ENCODE measurements at regions not wholly inside any gene's neighbourhood (a gene's known extent, or its start where the extent isn't known, plus 50 kb on each side); places are given as distances from the start of the nearest gene placed in this dataset.
"Not testable (repeated sequence)": the region's sequence is repeated elsewhere in the genome, so short reads cannot be mapped to it uniquely, and the experiment has no call there.

DNA sequence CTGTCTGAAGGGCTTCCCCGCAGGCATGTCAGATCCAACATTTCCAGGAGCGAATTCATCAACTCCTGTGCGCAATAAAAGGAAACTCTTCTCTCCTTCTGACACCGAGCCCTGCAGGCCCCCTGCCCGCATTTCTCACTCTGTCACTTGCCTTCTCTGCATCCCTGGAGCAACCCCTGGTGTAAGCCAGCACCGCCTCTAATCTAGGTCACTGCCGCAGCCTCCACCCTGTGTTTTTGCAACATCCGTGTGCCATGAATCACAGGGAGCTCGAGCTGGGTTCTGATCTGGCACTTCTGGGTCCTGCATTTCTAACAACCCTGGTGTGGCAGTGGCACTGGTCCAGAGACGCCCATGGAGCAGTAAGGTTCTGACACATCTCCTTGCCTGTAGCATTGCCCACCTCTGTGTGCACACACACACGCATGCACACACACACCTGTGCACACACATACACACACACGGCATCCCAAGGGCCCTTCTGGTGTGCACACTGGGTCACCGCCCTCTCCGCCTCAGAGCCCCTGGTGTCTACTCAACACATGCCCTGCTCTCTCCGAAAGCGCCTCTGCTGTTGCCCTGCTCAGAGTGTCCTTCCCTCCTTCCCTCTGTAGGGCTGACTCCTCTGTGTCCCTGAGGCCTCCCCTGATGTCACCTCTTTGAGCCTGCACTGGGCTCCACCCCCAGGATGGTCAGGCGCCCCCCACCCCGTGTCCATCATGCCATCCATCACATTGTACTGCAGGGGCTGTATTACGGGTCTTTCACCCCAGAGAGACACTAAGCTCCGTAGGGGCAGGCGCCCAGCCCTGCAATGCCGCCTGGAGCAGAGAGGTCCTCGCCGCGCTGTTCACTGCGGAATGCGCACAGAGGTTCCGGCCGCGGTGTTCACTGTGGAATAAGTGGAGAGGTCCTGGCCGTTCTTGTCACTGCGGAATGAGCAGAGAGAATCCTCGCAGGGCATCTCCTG is 111.4 kb upstream of the SFSWAP start:
- Histone ChIP-seq H3K4me3 (ENCODE audit: low read depth in 1 of 3, low read length in 3 of 3) (no peak overlapping the region), H3K27me3 (ENCODE audit: control insufficient read depth in 3 of 3, insufficient read depth in 3 of 3, low read length in 3 of 3) (peaks cover 0 to 6% (median 0%) of the 10 kb centered on the region in 3 donors), H3K36me3 (ENCODE audit: control insufficient read depth in 3 of 3, insufficient read depth in 2 of 3, low read depth in 1 of 3, low read length in 3 of 3) (no peaks in the 10 kb centered on the region), H3K4me1 (ENCODE audit: control insufficient read depth in 3 of 3, insufficient read depth in 2 of 3, low read depth in 1 of 3, low read length in 2 of 3) (no peaks in the 10 kb centered on the region), H3K9me3 (ENCODE audit: control insufficient read depth in 2 of 2, insufficient read depth in 1 of 2, low read depth in 1 of 2, low read length in 1 of 2) (peaks cover 0 to 2% of the 10 kb centered on the region in 2 donors), H3K27ac (ENCODE audit: low read depth in 1 of 3, low read length in 2 of 3) (no peak overlapping the region)
- WGBS, 3 donors, result 85 to 90% (median 88%) methylated on average over 33 of the region's 33 CpGs
- FAIRE-seq (no peak), DNase-seq (no peak)

DNA sequence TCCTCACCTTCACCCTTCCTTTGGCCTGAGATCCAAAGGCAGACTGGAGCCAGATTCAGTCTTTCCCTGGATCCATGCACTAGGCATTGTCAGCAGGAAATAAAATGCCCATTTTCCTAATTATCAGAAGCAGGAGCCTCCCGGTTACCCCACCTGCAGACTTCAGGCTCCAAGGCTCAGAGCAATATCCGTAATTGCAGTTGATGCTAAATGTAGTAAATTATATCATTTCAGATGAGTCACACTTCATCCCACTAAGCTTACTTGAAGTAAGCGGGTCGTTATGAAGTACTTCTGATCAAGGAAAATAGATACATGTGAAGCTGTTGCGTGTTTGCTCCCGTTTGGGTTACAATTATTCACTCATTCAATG is 110.7 kb upstream of the SFSWAP start:
- Histone ChIP-seq H3K27me3 (ENCODE audit: control insufficient read depth in 3 of 3, insufficient read depth in 3 of 3, low read length in 3 of 3) (peaks cover 0 to 6% (median 0%) of the 10 kb centered on the region in 3 donors), H3K9me3 (ENCODE audit: control insufficient read depth in 2 of 2, insufficient read depth in 1 of 2, low read depth in 1 of 2, low read length in 1 of 2) (peaks cover 0 to 2% of the 10 kb centered on the region in 2 donors), H3K4me3 (ENCODE audit: low read depth in 1 of 3, low read length in 3 of 3) (no peak overlapping the region), H3K4me1 (ENCODE audit: control insufficient read depth in 3 of 3, insufficient read depth in 2 of 3, low read depth in 1 of 3, low read length in 2 of 3) (no peaks in the 10 kb centered on the region), H3K27ac (ENCODE audit: low read depth in 1 of 3, low read length in 2 of 3) (no peak overlapping the region), H3K36me3 (ENCODE audit: control insufficient read depth in 3 of 3, insufficient read depth in 2 of 3, low read depth in 1 of 3, low read length in 3 of 3) (no peaks in the 10 kb centered on the region)
- FAIRE-seq, result no peak
- DNase-seq, result no peak
- WGBS, 3 donors, result 74 to 79% (median 76%) methylated on average over 6 of the region's 6 CpGs

DNA sequence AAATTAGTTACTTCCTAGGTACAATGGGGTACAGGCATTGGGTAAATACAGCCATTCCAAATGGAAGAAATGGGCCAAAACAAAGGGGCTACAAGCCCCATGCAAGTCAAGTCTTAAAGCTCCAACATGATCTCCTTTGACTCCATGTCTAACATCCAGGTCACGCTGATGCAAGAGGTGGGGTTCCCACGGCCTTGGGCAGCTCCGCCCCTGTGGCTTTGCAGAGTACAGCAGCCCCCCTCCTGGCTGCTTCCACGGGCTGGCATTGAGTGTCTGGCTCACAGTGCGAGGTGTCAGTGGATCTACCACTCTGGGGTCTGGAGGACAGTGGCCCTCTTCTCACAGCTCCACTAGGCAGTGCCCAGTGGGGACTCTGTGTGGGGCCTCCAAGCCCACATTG is 109.4 kb upstream of the SFSWAP start:
- not testable (repeated sequence) for FAIRE-seq; H3K36me3 ChIP-seq (ENCODE audit: control insufficient read depth in 3 of 3, insufficient read depth in 2 of 3, low read depth in 1 of 3, low read length in 3 of 3); H3K4me1 ChIP-seq (ENCODE audit: control insufficient read depth in 3 of 3, insufficient read depth in 2 of 3, low read depth in 1 of 3, low read length in 2 of 3); DNase-seq; H3K4me3 ChIP-seq (ENCODE audit: low read depth in 1 of 3, low read length in 3 of 3); H3K9me3 ChIP-seq (ENCODE audit: control insufficient read depth in 2 of 2, insufficient read depth in 1 of 2, low read depth in 1 of 2, low read length in 1 of 2); H3K27ac ChIP-seq (ENCODE audit: low read depth in 1 of 3, low read length in 2 of 3)
- WGBS, 3 donors, result 74 to 81% (median 75%) methylated on average over 5 of the region's 5 CpGs
- peaks cover 0 to 11% (median 0%) of the 10 kb centered on the region in 3 donors for H3K27me3 ChIP-seq (ENCODE audit: control insufficient read depth in 3 of 3, insufficient read depth in 3 of 3, low read length in 3 of 3)

DNA sequence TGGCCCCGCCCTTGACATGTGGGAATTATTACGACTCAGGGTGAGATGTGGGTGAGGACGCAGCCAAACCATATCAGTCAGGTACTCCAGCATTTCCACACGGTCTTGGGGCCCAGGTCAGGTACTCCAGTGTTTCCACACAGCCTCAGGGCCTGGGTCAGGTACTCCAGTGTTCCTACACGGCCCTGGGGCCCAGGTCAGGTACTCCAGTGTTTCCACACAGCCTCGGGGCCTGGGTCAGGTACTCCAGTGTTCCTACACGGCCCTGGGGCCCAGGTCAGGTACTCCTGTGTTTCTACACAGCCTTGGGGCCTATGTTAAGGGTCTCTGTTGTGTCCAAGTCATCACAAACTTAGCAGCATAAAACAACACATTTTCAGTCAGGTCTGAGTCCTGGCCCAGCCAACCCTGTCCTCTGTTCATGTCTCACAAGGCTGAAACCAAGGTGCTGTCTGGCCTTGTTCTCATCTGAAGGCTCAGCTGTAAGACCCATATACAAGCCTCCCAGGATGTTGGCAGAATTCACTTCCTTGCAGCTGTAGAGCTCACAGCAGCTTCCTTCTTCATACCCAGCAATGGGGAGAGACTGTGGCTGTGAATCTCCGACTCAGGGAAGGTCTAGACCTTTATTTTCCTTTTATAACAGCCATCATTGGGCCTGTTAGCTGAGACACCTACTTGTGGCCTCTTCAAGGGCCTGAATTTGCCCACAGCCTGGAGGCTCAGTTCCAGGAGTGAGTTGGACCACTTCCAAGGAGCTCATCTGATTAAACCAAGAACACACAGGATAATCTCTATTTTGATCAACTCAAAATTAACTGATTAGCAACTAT is 107.6 kb upstream of the SFSWAP start:
- Histone ChIP-seq H3K4me3 (ENCODE audit: low read depth in 1 of 3, low read length in 3 of 3) (no peak overlapping the region), H3K27ac (ENCODE audit: low read depth in 1 of 3, low read length in 2 of 3) (no peak overlapping the region), H3K4me1 (ENCODE audit: control insufficient read depth in 3 of 3, insufficient read depth in 2 of 3, low read depth in 1 of 3, low read length in 2 of 3) (no peaks in the 10 kb centered on the region), H3K9me3 (ENCODE audit: control insufficient read depth in 2 of 2, insufficient read depth in 1 of 2, low read depth in 1 of 2, low read length in 1 of 2) (peaks cover 0 to 2% of the 10 kb centered on the region in 2 donors), H3K36me3 (ENCODE audit: control insufficient read depth in 3 of 3, insufficient read depth in 2 of 3, low read depth in 1 of 3, low read length in 3 of 3) (no peaks in the 10 kb centered on the region), H3K27me3 (ENCODE audit: control insufficient read depth in 3 of 3, insufficient read depth in 3 of 3, low read length in 3 of 3) (peaks cover 0 to 11% (median 0%) of the 10 kb centered on the region in 3 donors)
- no peak for FAIRE-seq
- 53 to 75% (median 61%) methylated on average over 8 of the region's 8 CpGs for WGBS, 3 donors
- no peak for DNase-seq

DNA sequence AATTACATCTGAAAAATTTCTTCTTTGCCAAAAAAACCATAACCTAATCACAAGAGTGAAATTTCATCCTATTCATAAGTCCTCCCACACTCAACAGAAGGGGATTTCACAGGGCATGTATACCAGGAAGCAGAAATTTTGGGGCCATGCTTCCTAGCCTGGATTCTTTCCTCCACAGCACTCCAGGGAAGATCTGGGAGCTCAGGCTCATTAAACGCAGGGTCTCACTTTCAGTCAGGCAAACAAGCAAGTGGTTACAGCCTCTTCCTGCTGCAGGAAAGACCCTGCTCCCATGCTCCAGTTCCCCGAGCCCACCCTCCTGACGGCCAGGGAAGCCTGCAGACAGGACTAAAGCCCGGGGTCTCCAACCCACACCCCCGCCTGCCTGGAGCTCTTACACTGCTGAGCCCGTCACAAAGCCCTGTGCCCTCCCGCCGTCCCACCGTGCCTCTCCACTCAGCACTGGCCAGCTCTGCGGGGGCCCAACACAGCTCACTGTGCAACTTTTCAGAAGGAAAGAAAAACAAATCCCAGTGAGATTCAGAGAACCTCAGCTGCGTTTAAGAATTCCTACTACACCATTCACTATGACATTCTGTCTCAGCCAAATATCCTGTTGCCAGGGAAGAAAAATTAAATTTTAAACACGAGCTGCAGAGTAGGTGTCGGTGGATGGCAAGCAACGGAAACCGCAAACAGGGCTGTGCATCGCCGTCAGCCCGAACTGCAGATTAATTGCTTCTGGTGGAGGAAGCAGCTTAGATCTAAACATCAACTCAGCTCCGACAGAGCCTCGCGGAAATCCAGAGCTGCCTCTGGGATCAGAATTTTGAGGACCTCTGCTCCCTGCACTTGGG is 106.7 kb upstream of the SFSWAP start:
- DNase-seq (no peak), FAIRE-seq (no peak)
- H3K4me3 ChIP-seq (ENCODE audit: low read depth in 1 of 3, low read length in 3 of 3), result no peak overlapping the region
- no peak overlapping the region for H3K27ac ChIP-seq (ENCODE audit: low read depth in 1 of 3, low read length in 2 of 3)
- no peaks in the 10 kb centered on the region for H3K36me3 ChIP-seq (ENCODE audit: control insufficient read depth in 3 of 3, insufficient read depth in 2 of 3, low read depth in 1 of 3, low read length in 3 of 3)
- no peaks in the 10 kb centered on the region for H3K4me1 ChIP-seq (ENCODE audit: control insufficient read depth in 3 of 3, insufficient read depth in 2 of 3, low read depth in 1 of 3, low read length in 2 of 3)
- peaks cover 0 to 2% of the 10 kb centered on the region in 2 donors for H3K9me3 ChIP-seq (ENCODE audit: control insufficient read depth in 2 of 2, insufficient read depth in 1 of 2, low read depth in 1 of 2, low read length in 1 of 2)
- 32 to 55% (median 39%) methylated on average over 21 of the region's 21 CpGs for WGBS, 3 donors
- H3K27me3 ChIP-seq (ENCODE audit: control insufficient read depth in 3 of 3, insufficient read depth in 3 of 3, low read length in 3 of 3), result peaks cover 0 to 11% (median 0%) of the 10 kb centered on the region in 3 donors

DNA sequence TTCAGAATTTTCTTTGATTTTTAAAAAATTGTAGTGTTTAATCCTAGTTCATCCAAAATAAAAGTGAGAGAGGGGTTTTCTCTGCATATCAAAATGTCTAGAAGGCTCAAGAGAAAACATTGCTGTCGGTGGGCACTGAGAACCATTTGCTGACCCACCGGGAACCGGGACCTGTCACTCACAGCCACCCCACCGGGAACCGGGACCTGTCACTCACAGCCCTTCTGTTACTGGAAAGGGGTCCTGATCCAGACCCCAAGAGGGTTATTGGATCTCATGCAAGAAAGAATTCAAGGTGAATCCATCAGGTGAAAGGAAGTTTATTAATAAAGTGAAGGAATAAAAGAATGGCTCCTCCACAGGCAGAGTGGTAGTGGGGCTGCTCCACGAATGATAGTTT is 106.0 kb upstream of the SFSWAP start:
- no peaks in the 10 kb centered on the region for H3K4me1 ChIP-seq (ENCODE audit: control insufficient read depth in 3 of 3, insufficient read depth in 2 of 3, low read depth in 1 of 3, low read length in 2 of 3)
- WGBS, 3 donors, result 78 to 85% (median 83%) methylated on average over 6 of the region's 6 CpGs
- H3K27ac ChIP-seq (ENCODE audit: low read depth in 1 of 3, low read length in 2 of 3), result no peak overlapping the region
- no peaks in the 10 kb centered on the region for H3K36me3 ChIP-seq (ENCODE audit: control insufficient read depth in 3 of 3, insufficient read depth in 2 of 3, low read depth in 1 of 3, low read length in 3 of 3)
- DNase-seq (no peak), FAIRE-seq (no peak)
- peaks cover 0 to 11% (median 0%) of the 10 kb centered on the region in 3 donors for H3K27me3 ChIP-seq (ENCODE audit: control insufficient read depth in 3 of 3, insufficient read depth in 3 of 3, low read length in 3 of 3)
- no peak overlapping the region for H3K4me3 ChIP-seq (ENCODE audit: low read depth in 1 of 3, low read length in 3 of 3)
- peaks cover 0 to 2% of the 10 kb centered on the region in 2 donors for H3K9me3 ChIP-seq (ENCODE audit: control insufficient read depth in 2 of 2, insufficient read depth in 1 of 2, low read depth in 1 of 2, low read length in 1 of 2)

DNA sequence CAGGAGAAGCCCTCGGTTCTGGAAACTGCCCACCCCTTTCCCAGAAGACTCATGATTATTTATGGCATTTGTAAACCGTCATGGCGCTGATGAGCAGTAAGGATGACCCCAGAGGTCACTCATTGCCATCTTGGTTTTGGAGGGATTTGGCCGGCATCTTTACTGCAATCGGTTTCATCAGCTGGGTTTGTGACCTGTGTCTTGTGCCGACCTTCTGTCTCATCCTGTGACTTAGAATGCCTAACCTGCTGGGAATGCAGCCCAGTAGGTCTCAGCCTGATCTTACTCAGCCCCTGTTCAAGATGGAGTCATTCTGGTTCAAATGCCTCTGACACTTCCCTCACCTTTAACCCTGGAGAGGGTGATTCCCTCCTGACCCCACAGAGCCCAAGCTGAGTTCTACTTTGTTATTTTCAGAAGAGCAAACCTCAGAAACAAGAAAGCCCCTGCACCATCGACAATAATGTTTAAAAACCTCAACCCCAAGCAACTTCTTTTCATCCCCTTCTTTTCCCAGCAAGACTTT is 105.5 kb upstream of the SFSWAP start:
- H3K9me3 ChIP-seq (ENCODE audit: control insufficient read depth in 2 of 2, insufficient read depth in 1 of 2, low read depth in 1 of 2, low read length in 1 of 2), result peaks cover 0 to 2% of the 10 kb centered on the region in 2 donors
- no peak overlapping the region for H3K27ac ChIP-seq (ENCODE audit: low read depth in 1 of 3, low read length in 2 of 3)
- FAIRE-seq (no peak), DNase-seq (no peak)
- H3K36me3 ChIP-seq (ENCODE audit: control insufficient read depth in 3 of 3, insufficient read depth in 2 of 3, low read depth in 1 of 3, low read length in 3 of 3), result no peaks in the 10 kb centered on the region
- no peaks in the 10 kb centered on the region for H3K4me1 ChIP-seq (ENCODE audit: control insufficient read depth in 3 of 3, insufficient read depth in 2 of 3, low read depth in 1 of 3, low read length in 2 of 3)
- H3K4me3 ChIP-seq (ENCODE audit: low read depth in 1 of 3, low read length in 3 of 3), result no peak overlapping the region
- WGBS, 3 donors, result 67 to 72% (median 70%) methylated on average over 7 of the region's 7 CpGs
- H3K27me3 ChIP-seq (ENCODE audit: control insufficient read depth in 3 of 3, insufficient read depth in 3 of 3, low read length in 3 of 3), result peaks cover 0 to 11% (median 0%) of the 10 kb centered on the region in 3 donors
